Caco-2 (cell line): ENCODE measurements at regions not wholly inside any gene's neighbourhood (a gene's known extent, or its start where the extent isn't known, plus 50 kb on each side); places are given as distances from the start of the nearest gene placed in this dataset.

Source experiments
- BruUV-seq: library from RNA; stranded (reverse); fragments of 400-500 nt; replicated peaks from 2 replicates; lab custom pipeline; 2021; lab: Mats Ljungman, UMichigan
- CTCF ChIA-PET: fragments of 300-600 bp; sonication (Branson Sonifier 250); formaldehyde crosslinking; loops from one replicate; lab custom pipeline; 2022; ENCODE audit warnings: antibody characterized with exemption; lab: Charles Lee
- POLR2A ChIA-PET: fragments of 300-600 bp; sonication (Branson Sonifier 250); formaldehyde crosslinking; loops from one replicate; lab custom pipeline; 2022; ENCODE audit warnings: antibody characterized with exemption; lab: Charles Lee
- DNase-seq, 2 experiments: peaks; one replicate each; pipeline versions ENCODE4 v3.0.0 to v3.0.0-alpha.2; 2020 to 2022
- H3K27me3 ChIP-seq: replicated peaks from 2 replicates; pipeline ENCODE4 v1.6.0; 2011; ENCODE audit warnings: low read length; ENCODE audit not compliant: control insufficient read depth, insufficient read depth
- H3K36me3 ChIP-seq: 2 replicates; pipeline ENCODE4 v1.5.1; 2011; ENCODE audit warnings: low read length; ENCODE audit not compliant: control insufficient read depth, insufficient read depth
- H3K4me1 ChIP-seq: fragments of 250-450 bp; sonication (Bioruptor Pico); 2 replicates; pipeline ENCODE4 v1.5.1; 2020; ENCODE audit warnings: mild to moderate bottlenecking
- H3K4me3 ChIP-seq: 2 replicates; pipeline ENCODE4 v1.5.1; 2011; ENCODE audit warnings: low read depth, mild to moderate bottlenecking, control low read depth, low read length
- H3K9me3 ChIP-seq: fragments of 250-450 bp; sonication (Bioruptor Pico); 2 replicates; pipeline ENCODE4 v1.5.1; 2020; ENCODE audit warnings: mild to moderate bottlenecking, moderate library complexity
- H3K27ac Mint-ChIP-seq: one replicate; pipeline ENCODE4 v1.8.0; 2022; ENCODE audit warnings: mixed read lengths; ENCODE audit not compliant: unreplicated experiment
- H3K27me3 Mint-ChIP-seq: one replicate; pipeline ENCODE4 v1.8.0; 2022; ENCODE audit warnings: mixed read lengths; ENCODE audit not compliant: insufficient read depth, unreplicated experiment
- H3K36me3 Mint-ChIP-seq: one replicate; pipeline ENCODE4 v1.8.0; 2022; ENCODE audit warnings: mild to moderate bottlenecking, mixed read lengths; ENCODE audit not compliant: insufficient read depth, unreplicated experiment
- H3K4me1 Mint-ChIP-seq: one replicate; pipeline ENCODE4 v1.8.0; 2022; ENCODE audit warnings: low read depth, mixed read lengths; ENCODE audit not compliant: unreplicated experiment
- H3K4me3 Mint-ChIP-seq: one replicate; pipeline ENCODE4 v1.8.0; 2022; ENCODE audit warnings: mild to moderate bottlenecking, moderate library complexity, mixed read lengths; ENCODE audit not compliant: unreplicated experiment
- H3K9me3 Mint-ChIP-seq: one replicate; pipeline ENCODE4 v1.8.0; 2022; ENCODE audit warnings: mixed read lengths; ENCODE audit not compliant: unreplicated experiment
- intact Hi-C: fragments of 100-400 bp; cut with micrococcal nuclease; formaldehyde crosslinking; loops from one replicate; pipeline ENCODE4 v1.10.0; 2022; ENCODE audit not compliant: unreplicated experiment
- TF ChIP-seq, protein P1 (sequence below), 2 experiments: fragments of 200-600 bp in 1 of 2; IDR thresholded peaks; 1 replicate in 1 of 2; 2 replicates in 1 of 2; pipeline versions ENCODE4 v1.5.1 to v1.8.0; 2011 to 2022; ENCODE audit warnings: antibody characterized with exemption in 1 of 2, control low read depth in 1 of 2, inconsistent platforms in 1 of 2, low read depth in 1 of 2, low read length in 1 of 2, mild to moderate bottlenecking in 1 of 2, moderate library complexity in 1 of 2; ENCODE audit not compliant: insufficient read depth in 1 of 2, severe bottlenecking in 1 of 2, unreplicated experiment in 1 of 2

DNA sequence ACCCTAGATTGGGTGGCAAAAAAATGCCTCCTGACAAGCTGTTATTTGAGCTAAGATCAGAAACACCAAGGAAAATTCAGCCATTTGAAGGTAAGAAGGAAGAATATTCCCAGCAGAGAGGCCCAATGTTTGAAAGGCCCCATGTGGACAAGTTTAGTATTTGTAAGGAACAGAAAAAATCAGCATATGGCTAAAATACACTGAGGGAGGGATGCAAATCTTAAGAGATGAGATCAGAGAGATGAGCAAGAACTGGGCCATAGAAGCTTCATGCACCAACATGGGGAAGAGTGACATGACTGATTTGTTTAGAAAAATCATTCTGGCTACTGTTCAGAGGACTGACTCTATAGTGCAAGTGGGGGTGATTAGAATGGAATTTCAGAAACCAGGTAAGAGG lies 496.8 kb upstream of the SOX5 start:
- no TSS peak for BruUV-seq
- Mint-ChIP-seq H3K4me1 (peaks cover 13% of the 10 kb centered on the region), H3K4me3 (no peak overlapping the region), H3K36me3 (no peaks in the 10 kb centered on the region), H3K9me3 (no peaks in the 10 kb centered on the region), H3K27me3 (no peaks in the 10 kb centered on the region), H3K27ac (no peak overlapping the region)
- intact Hi-C loops, result no loop called here
- no peak for DNase-seq
- CTCF ChIA-PET, result no interaction called here
- Histone ChIP-seq H3K36me3 (no peaks in the 10 kb centered on the region), H3K27me3 (no peaks in the 10 kb centered on the region), H3K4me3 (no peak overlapping the region), H3K4me1 (no peaks in the 10 kb centered on the region), H3K9me3 (no peaks in the 10 kb centered on the region)
- TF ChIP-seq, protein P1, sequence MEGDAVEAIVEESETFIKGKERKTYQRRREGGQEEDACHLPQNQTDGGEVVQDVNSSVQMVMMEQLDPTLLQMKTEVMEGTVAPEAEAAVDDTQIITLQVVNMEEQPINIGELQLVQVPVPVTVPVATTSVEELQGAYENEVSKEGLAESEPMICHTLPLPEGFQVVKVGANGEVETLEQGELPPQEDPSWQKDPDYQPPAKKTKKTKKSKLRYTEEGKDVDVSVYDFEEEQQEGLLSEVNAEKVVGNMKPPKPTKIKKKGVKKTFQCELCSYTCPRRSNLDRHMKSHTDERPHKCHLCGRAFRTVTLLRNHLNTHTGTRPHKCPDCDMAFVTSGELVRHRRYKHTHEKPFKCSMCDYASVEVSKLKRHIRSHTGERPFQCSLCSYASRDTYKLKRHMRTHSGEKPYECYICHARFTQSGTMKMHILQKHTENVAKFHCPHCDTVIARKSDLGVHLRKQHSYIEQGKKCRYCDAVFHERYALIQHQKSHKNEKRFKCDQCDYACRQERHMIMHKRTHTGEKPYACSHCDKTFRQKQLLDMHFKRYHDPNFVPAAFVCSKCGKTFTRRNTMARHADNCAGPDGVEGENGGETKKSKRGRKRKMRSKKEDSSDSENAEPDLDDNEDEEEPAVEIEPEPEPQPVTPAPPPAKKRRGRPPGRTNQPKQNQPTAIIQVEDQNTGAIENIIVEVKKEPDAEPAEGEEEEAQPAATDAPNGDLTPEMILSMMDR (IDR thresholded peaks at IDR 0.05; ENCODE audit: insufficient read depth in 1 of 2, low read depth in 1 of 2, low read length in 1 of 2, severe bottlenecking in 1 of 2, unreplicated experiment in 1 of 2), result no peak
- POLR2A ChIA-PET, result no interaction called here

DNA sequence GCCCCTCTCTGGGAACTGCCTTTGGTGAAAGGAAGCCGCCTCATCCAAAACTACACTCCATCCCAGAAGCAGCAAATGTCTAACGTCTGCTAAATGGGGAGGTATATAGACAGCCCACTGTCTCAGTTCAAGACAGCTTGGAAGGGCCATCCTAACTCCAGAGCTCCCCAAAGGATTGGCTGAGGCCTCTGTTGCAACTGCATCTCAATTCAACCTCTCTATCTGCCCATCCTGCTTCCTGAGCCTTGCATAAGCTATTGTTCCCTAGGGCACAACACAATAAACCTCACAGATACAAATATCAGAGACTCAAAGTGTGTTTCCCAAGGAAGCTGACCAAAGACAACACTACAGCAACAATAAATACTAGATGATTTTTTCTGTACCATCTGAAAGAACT lies 495.2 kb upstream of the SOX5 start:
- Histone ChIP-seq H3K36me3 (no peaks in the 10 kb centered on the region), H3K4me1 (no peaks in the 10 kb centered on the region), H3K4me3 (no peak overlapping the region), H3K9me3 (no peaks in the 10 kb centered on the region), H3K27me3 (no peaks in the 10 kb centered on the region)
- intact Hi-C loops, result no loop called here
- Mint-ChIP-seq H3K4me3 (no peak overlapping the region), H3K4me1 (peaks cover 13% of the 10 kb centered on the region), H3K36me3 (no peaks in the 10 kb centered on the region), H3K27me3 (no peaks in the 10 kb centered on the region), H3K9me3 (no peaks in the 10 kb centered on the region), H3K27ac (no peak overlapping the region)
- no peak for DNase-seq
- TF ChIP-seq, protein P1 (IDR thresholded peaks at IDR 0.05; ENCODE audit: insufficient read depth in 1 of 2, low read depth in 1 of 2, low read length in 1 of 2, severe bottlenecking in 1 of 2, unreplicated experiment in 1 of 2), result no peak
- BruUV-seq, result no TSS peak
- POLR2A ChIA-PET, result no interaction called here
- CTCF ChIA-PET, result no interaction called here

DNA sequence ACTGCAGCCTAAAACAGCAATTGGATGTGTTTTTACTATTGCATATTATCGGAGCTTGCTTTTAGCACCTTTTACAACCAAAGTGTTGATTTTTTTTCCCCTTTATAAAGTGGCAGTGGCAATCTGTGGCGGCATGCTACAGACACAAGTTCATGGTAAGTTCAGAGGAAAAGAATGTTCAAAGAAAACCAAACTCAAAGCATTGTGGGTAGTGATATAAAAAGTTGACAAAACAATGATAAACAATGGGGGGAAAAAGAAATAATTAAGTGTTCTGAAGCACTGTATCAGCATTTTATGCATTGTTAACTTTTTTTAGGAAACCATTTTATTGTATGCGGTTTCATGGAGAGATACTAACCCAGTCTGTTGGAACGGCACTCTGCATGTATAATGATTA lies 492.0 kb upstream of the SOX5 start:
- BruUV-seq, result no TSS peak
- DNase-seq, result no peak
- Histone ChIP-seq H3K27me3 (no peaks in the 10 kb centered on the region), H3K4me1 (peaks cover 7% of the 10 kb centered on the region), H3K9me3 (peaks cover 6% of the 10 kb centered on the region), H3K36me3 (no peaks in the 10 kb centered on the region), H3K4me3 (no peak overlapping the region)
- no peak overlapping the region for H3K27ac Mint-ChIP-seq
- peaks cover 9% of the 10 kb centered on the region for H3K9me3 Mint-ChIP-seq
- H3K4me3 Mint-ChIP-seq, result no peak overlapping the region
- no peaks in the 10 kb centered on the region for H3K27me3 Mint-ChIP-seq
- POLR2A ChIA-PET, result no interaction called here
- H3K36me3 Mint-ChIP-seq, result no peaks in the 10 kb centered on the region
- CTCF ChIA-PET, result no interaction called here
- TF ChIP-seq, protein P1 (IDR thresholded peaks at IDR 0.05; ENCODE audit: insufficient read depth in 1 of 2, low read depth in 1 of 2, low read length in 1 of 2, severe bottlenecking in 1 of 2, unreplicated experiment in 1 of 2), result no peak
- intact Hi-C loops, result no loop called here
- H3K4me1 Mint-ChIP-seq, result peaks cover 13% of the 10 kb centered on the region
